Spleen (tissue), 11 donors: ENCODE measurements at regions not wholly inside any gene's neighbourhood (a gene's known extent, or its start where the extent isn't known, plus 50 kb on each side); places are given as distances from the start of the nearest gene placed in this dataset.

ENCODE experiments used
- DNase-seq: peaks from one replicate; pipeline ENCODE4 v3.0.0-alpha.2; 2020
- H3K27ac ChIP-seq, 8 donors: fragments of 200-600 bp; sonication (generic) in 7 of 8; 1 replicate in 4 of 8; 2 replicates in 4 of 8; pipeline versions ENCODE4 v1.5.0 to v1.8.0; 2016 to 2021; ENCODE audit warnings: inconsistent platforms in 4 of 8, mild to moderate bottlenecking in 4 of 8, moderate library complexity in 1 of 8
- H3K27me3 ChIP-seq, 7 donors: fragments of 200-600 bp; sonication (generic) in 6 of 7; replicated peaks in 1 of 7; 1 replicate in 4 of 7; 2 replicates in 3 of 7; pipeline versions ENCODE4 v1.5.0 to v1.8.0; 2016 to 2021; ENCODE audit warnings: inconsistent platforms in 3 of 7, mild to moderate bottlenecking in 1 of 7
- H3K36me3 ChIP-seq, 6 donors: fragments of 200-600 bp; sonication (generic) in 5 of 6; 1 replicate in 4 of 6; 2 replicates in 2 of 6; pipeline versions ENCODE4 v1.5.0 to v1.8.0; 2016 to 2021; ENCODE audit warnings: inconsistent platforms in 2 of 6
- H3K4me1 ChIP-seq, 6 donors: fragments of 200-600 bp; sonication (generic) in 5 of 6; 1 replicate in 3 of 6; 2 replicates in 3 of 6; pipeline versions ENCODE4 v1.5.0 to v1.8.0; 2016 to 2021; ENCODE audit warnings: inconsistent platforms in 3 of 6
- H3K4me3 ChIP-seq, 8 donors: fragments of 200-600 bp; sonication (generic) in 7 of 8; 1 replicate in 4 of 8; 2 replicates in 4 of 8; pipeline versions ENCODE4 v1.5.0 to v1.8.0; 2016 to 2021; ENCODE audit warnings: inconsistent platforms in 4 of 8, mild to moderate bottlenecking in 4 of 8, moderate library complexity in 2 of 8
- H3K9me3 ChIP-seq, 8 donors: fragments of 200-600 bp; sonication (generic) in 7 of 8; 1 replicate in 4 of 8; 2 replicates in 4 of 8; pipeline versions ENCODE4 v1.5.0 to v1.8.0; 2016 to 2021; ENCODE audit warnings: inconsistent platforms in 4 of 8
- CTCF ChIP-seq, 11 experiments: fragments of 200-600 bp in 7 of 11; fragments of 450-650 bp in 4 of 11; sonication (generic) in 4 of 11; IDR thresholded peaks in 8 of 11; conservative IDR thresholded peaks in 3 of 11; 1 replicate in 7 of 11; 2 replicates in 4 of 11; pipeline versions ENCODE4 v1.4.0 to v1.8.0; 2016 to 2021; ENCODE audit warnings: antibody characterized with exemption in 11 of 11, inconsistent platforms in 4 of 11, mild to moderate bottlenecking in 1 of 11
- POLR2A ChIP-seq, 3 donors: fragments of 450-650 bp; IDR thresholded peaks; one replicate each; pipeline ENCODE4 v1.5.1; 2017; ENCODE audit warnings: antibody characterized with exemption in 3 of 3, mild to moderate bottlenecking in 1 of 3
- POLR2AphosphoS5 ChIP-seq, 3 donors: sonication (generic); formaldehyde crosslinking; IDR thresholded peaks; one replicate each; pipeline ENCODE4 v1.5.1; 2017; ENCODE audit warnings: antibody characterized with exemption in 3 of 3
- whole genome bisulfite sequencing, 5 donors: extraction: QIAGEN DNeasy Blood & Tissue Kit in 3 of 5; methylation state at CpG; one replicate each; pipeline versions ENCODE4 v1.1.5 to v1.1.7; 2013 to 2018; 5-methylcytosine and 5-hydroxymethylcytosine counted together
- intact Hi-C: fragments of 100-400 bp; cut with DNase I; formaldehyde crosslinking; loops from one replicate; pipeline ENCODE4 v1.15.0; 2023; ENCODE audit warnings: low total_unique reads
- donor health status: healthy with polysubstance abuse.
- donor health status: DM: no; HTN: no; CAD: no; lungs with moderate emphysema.
- donor health status: DM: no; HTN: no; CAD: no.
- donor health status: Bipolar disorder and iron deficiency.
- donor health status: healthy.
- donor health status: DM: no; HTN: no; CAD: no.
- donor health status: DM: yes; HTN: yes; CAD: no.

GRCh38 chr13:86000546-86000945, 201.3 kb upstream of the SLITRK6 start:
- WGBS, 5 donors: 81 to 89% (median 86%) methylated on average over 2 of the region's 2 CpGs
- no peak for DNase-seq
- Histone ChIP-seq H3K36me3 (no peaks in the 10 kb centered on the region), H3K4me1 (no peaks in the 10 kb centered on the region), H3K27me3 (no peaks in the 10 kb centered on the region), H3K9me3 (no peaks in the 10 kb centered on the region), H3K4me3 (no peak overlapping the region), H3K27ac (no peak overlapping the region)
- TF ChIP-seq CTCF (IDR thresholded peaks at IDR 0.05 in 8 of 11, conservative IDR thresholded peaks at IDR 0.05 in 3 of 11): no peak
- TF ChIP-seq POLR2A (IDR thresholded peaks at IDR 0.05): no peak
- TF ChIP-seq POLR2AphosphoS5 (IDR thresholded peaks at IDR 0.05): no peak
- intact Hi-C loops: no loop called here

- H3K4me3 ChIP-seq: no peak overlapping the region
- 86 to 96% (median 92%) methylated on average over 2 of the region's 2 CpGs for WGBS, 5 donors
- H3K36me3 ChIP-seq: no peaks in the 10 kb centered on the region
- no peak overlapping the region for H3K27ac ChIP-seq
- no peaks in the 10 kb centered on the region for H3K27me3 ChIP-seq
- no peak for DNase-seq
- intact Hi-C loops: no loop called here
- no peaks in the 10 kb centered on the region for H3K4me1 ChIP-seq
- TF ChIP-seq POLR2A (IDR thresholded peaks at IDR 0.05) (no peak), CTCF (IDR thresholded peaks at IDR 0.05 in 8 of 11, conservative IDR thresholded peaks at IDR 0.05 in 3 of 11) (no peak), POLR2AphosphoS5 (IDR thresholded peaks at IDR 0.05) (no peak)
- H3K9me3 ChIP-seq: no peaks in the 10 kb centered on the region
These were observed 198.4 kb upstream of the SLITRK6 start for GRCh38 chr13:85997587-85997986.

- Histone ChIP-seq H3K36me3 (no peaks in the 10 kb centered on the region), H3K9me3 (no peaks in the 10 kb centered on the region), H3K27me3 (no peaks in the 10 kb centered on the region), H3K4me1 (no peaks in the 10 kb centered on the region), H3K4me3 (no peak overlapping the region), H3K27ac (no peak overlapping the region)
- TF ChIP-seq POLR2A (IDR thresholded peaks at IDR 0.05): no peak
- no peak for TF ChIP-seq POLR2AphosphoS5 (IDR thresholded peaks at IDR 0.05)
- TF ChIP-seq CTCF (IDR thresholded peaks at IDR 0.05 in 8 of 11, conservative IDR thresholded peaks at IDR 0.05 in 3 of 11): no peak
- WGBS, 5 donors: 53 to 77% (median 67%) methylated on average over 3 of the region's 3 CpGs
- intact Hi-C loops: no loop called here
- no peak for DNase-seq
These were observed 196.7 kb upstream of the SLITRK6 start for GRCh38 chr13:85995788-85996418.

GRCh38 chr13:85993567-85993966, 194.3 kb upstream of the SLITRK6 start:
- 84 to 97% (median 92%) methylated on average over 1 of the region's 1 CpG for WGBS, 5 donors
- H3K4me3 ChIP-seq: no peak overlapping the region
- no peak for TF ChIP-seq POLR2AphosphoS5 (IDR thresholded peaks at IDR 0.05)
- no peak for TF ChIP-seq CTCF (IDR thresholded peaks at IDR 0.05 in 8 of 11, conservative IDR thresholded peaks at IDR 0.05 in 3 of 11)
- TF ChIP-seq POLR2A (IDR thresholded peaks at IDR 0.05): no peak
- H3K9me3 ChIP-seq: peaks cover 0 to 4% (median 0%) of the 10 kb centered on the region in 8 donors
- H3K27me3 ChIP-seq: no peaks in the 10 kb centered on the region
- no peak for DNase-seq
- no peaks in the 10 kb centered on the region for H3K36me3 ChIP-seq
- intact Hi-C loops: no loop called here
- no peak overlapping the region for H3K27ac ChIP-seq
- H3K4me1 ChIP-seq: no peaks in the 10 kb centered on the region
